Progenitor cell of endocrine pancreas (in vitro differentiated cells): ENCODE measurements at regions not wholly inside any gene's neighbourhood (a gene's known extent, or its start where the extent isn't known, plus 50 kb on each side); places are given as distances from the start of the nearest gene placed in this dataset.
"Not testable (repeated sequence)": the region's sequence is repeated elsewhere in the genome, so short reads cannot be mapped to it uniquely, and the experiment has no call there.

Experiments used
- DNase-seq: peaks from one replicate; pipeline ENCODE4 v3.0.0; 2021; ENCODE audit warnings: low spot score; ENCODE audit not compliant: unreplicated experiment
- H3K27ac Mint-ChIP-seq: 2 replicates; pipeline ENCODE4 v1.8.0; 2021; ENCODE audit warnings: mild to moderate bottlenecking, moderate library complexity, mixed read lengths
- H3K27me3 Mint-ChIP-seq: 2 replicates; pipeline ENCODE4 v1.8.0; 2021; ENCODE audit warnings: mixed read lengths
- H3K36me3 Mint-ChIP-seq: 2 replicates; pipeline ENCODE4 v1.8.0; 2022; ENCODE audit warnings: mixed read lengths; ENCODE audit not compliant: insufficient read depth
- H3K4me1 Mint-ChIP-seq: 2 replicates; pipeline ENCODE4 v1.8.0; 2021; ENCODE audit warnings: low read depth, mixed read lengths
- H3K4me3 Mint-ChIP-seq: 2 replicates; pipeline ENCODE4 v1.8.0; 2021; ENCODE audit warnings: low read depth, mild to moderate bottlenecking, moderate library complexity, mixed read lengths
- H3K9me3 Mint-ChIP-seq: 2 replicates; pipeline ENCODE4 v1.8.0; 2021; ENCODE audit warnings: low read depth, mixed read lengths
- CTCF ChIP-seq: fragments of 200-600 bp; sonication (generic); IDR thresholded peaks from one replicate; pipeline ENCODE4 v1.5.0; 2021; ENCODE audit warnings: antibody characterized with exemption, mild to moderate bottlenecking; ENCODE audit not compliant: unreplicated experiment

GRCh38 chr4:27692868-27693634 is 832.4 kb downstream of the STIM2 start:
- Mint-ChIP-seq H3K4me3 (no peak overlapping the region), H3K27ac (no peak overlapping the region), H3K27me3 (no peaks in the 10 kb centered on the region), H3K9me3 (no peaks in the 10 kb centered on the region), H3K4me1 (no peaks in the 10 kb centered on the region), H3K36me3 (no peaks in the 10 kb centered on the region)
- no peak for DNase-seq
- TF ChIP-seq CTCF: no peak

GRCh38 chr4:27696257-27696656 is 835.6 kb downstream of the STIM2 start:
- H3K4me3 Mint-ChIP-seq, H3K4me1 Mint-ChIP-seq, H3K27me3 Mint-ChIP-seq, H3K36me3 Mint-ChIP-seq, H3K9me3 Mint-ChIP-seq, H3K27ac Mint-ChIP-seq, DNase-seq: not testable (repeated sequence)

GRCh38 chr4:27701606-27702005 is 841.0 kb downstream of the STIM2 start:
- Mint-ChIP-seq H3K27ac (no peak overlapping the region), H3K9me3 (no peaks in the 10 kb centered on the region), H3K4me3 (no peak overlapping the region), H3K36me3 (no peaks in the 10 kb centered on the region), H3K27me3 (no peaks in the 10 kb centered on the region), H3K4me1 (no peaks in the 10 kb centered on the region)
- no peak for DNase-seq
- no peak for TF ChIP-seq CTCF

GRCh38 chr4:27702730-27703431 is 842.2 kb downstream of the STIM2 start:
- no peaks in the 10 kb centered on the region for H3K36me3 Mint-ChIP-seq
- H3K27me3 Mint-ChIP-seq: no peaks in the 10 kb centered on the region
- peak; percentile 46 for TF ChIP-seq CTCF
- H3K27ac Mint-ChIP-seq: no peak overlapping the region
- H3K4me1 Mint-ChIP-seq: no peaks in the 10 kb centered on the region
- no peak overlapping the region for H3K4me3 Mint-ChIP-seq
- no peak for DNase-seq
- no peaks in the 10 kb centered on the region for H3K9me3 Mint-ChIP-seq

GRCh38 chr4:27703771-27704170 is 843.1 kb downstream of the STIM2 start:
- no peak overlapping the region for H3K4me3 Mint-ChIP-seq
- H3K9me3 Mint-ChIP-seq: no peaks in the 10 kb centered on the region
- DNase-seq: no peak
- no peaks in the 10 kb centered on the region for H3K27me3 Mint-ChIP-seq
- no peaks in the 10 kb centered on the region for H3K36me3 Mint-ChIP-seq
- no peaks in the 10 kb centered on the region for H3K4me1 Mint-ChIP-seq
- no peak for TF ChIP-seq CTCF
- H3K27ac Mint-ChIP-seq: no peak overlapping the region

- Mint-ChIP-seq H3K4me1 (no peaks in the 10 kb centered on the region), H3K27ac (no peak overlapping the region), H3K27me3 (no peaks in the 10 kb centered on the region), H3K36me3 (no peaks in the 10 kb centered on the region), H3K9me3 (no peaks in the 10 kb centered on the region), H3K4me3 (no peak overlapping the region)
- no peak for DNase-seq
- no peak for TF ChIP-seq CTCF
Measured at GRCh38 chr4:27711041-27711440, 850.4 kb downstream of the STIM2 start.
